ENCODE measurements at regions not wholly inside any gene's neighbourhood (a gene's known extent, or its start where the extent isn't known, plus 50 kb on each side); places are given as distances from the start of the nearest gene placed in this dataset.
"Not testable (repeated sequence)": the region's sequence is repeated elsewhere in the genome, so short reads cannot be mapped to it uniquely, and the experiment has no call there.

DNA sequence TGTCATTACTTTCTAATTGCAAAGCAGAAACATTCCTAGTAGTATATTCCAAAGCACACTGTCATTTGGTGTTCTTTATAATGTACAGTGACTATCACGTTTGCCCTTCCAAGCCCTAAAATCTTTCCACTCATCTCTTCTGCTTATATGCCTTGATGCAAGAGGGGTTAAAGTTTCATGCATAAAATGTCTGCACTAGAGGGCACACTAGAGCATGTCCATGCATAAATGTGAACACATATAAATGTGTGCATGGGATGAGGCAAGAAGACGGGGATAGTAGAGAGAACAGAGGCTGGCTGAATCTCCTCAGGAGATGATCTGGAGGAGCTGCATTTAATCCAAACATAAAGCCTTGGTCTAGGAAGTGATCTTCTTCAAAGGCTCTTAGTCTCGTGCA lies 352.8 kb downstream of the BCL2L11 start:
- not testable (repeated sequence) for TF ChIP-seq EZH2phosphoT487 (IDR thresholded peaks at IDR 0.05; ENCODE audit: insufficient read depth, low read depth); EZH2 (IDR thresholded peaks at IDR 0.05; ENCODE audit: insufficient read depth, poor library complexity, severe bottlenecking)

All from GM23248 (cell line).